ENCODE measurements at regions not wholly inside any gene's neighbourhood (a gene's known extent, or its start where the extent isn't known, plus 50 kb on each side); places are given as distances from the start of the nearest gene placed in this dataset.

DNA sequence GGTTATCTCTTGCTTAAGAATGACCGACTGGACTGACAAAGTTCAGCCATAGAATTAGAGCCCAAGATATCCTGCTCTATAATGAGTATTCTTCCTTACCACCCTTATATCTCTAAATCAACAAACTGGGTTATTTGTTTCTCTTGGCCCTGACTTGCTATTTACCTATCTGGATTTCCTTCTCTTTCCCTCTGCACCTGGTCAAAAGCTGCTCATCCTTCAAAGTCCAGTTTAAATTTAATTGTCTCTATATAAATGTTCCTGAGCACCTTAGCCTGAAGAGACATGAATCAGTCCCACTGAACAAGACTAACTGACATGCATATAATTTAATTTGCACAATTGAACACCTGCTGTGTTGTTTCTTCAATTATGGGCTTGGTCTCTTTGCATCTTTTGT, 127.1 kb upstream of the KCNJ15 start:
- no peak overlapping the region for H3K4me3 ChIP-seq (ENCODE audit: low read depth, low read length)
- H3K9ac ChIP-seq (ENCODE audit: low read depth, low read length), result no peak overlapping the region
- no peak overlapping the region for H3K27ac ChIP-seq (ENCODE audit: low read depth, low read length)
- no peaks in the 10 kb centered on the region for H3K9me3 ChIP-seq (ENCODE audit: control insufficient read depth, insufficient read depth, low read length)
- H3K27me3 ChIP-seq (ENCODE audit: control insufficient read depth, insufficient read depth, low read length), result no peaks in the 10 kb centered on the region
- no peaks in the 10 kb centered on the region for H3K36me3 ChIP-seq (ENCODE audit: control insufficient read depth, insufficient read depth, low read length)
- H3K4me1 ChIP-seq (ENCODE audit: control insufficient read depth, insufficient read depth, low read length), result no peaks in the 10 kb centered on the region

DNA sequence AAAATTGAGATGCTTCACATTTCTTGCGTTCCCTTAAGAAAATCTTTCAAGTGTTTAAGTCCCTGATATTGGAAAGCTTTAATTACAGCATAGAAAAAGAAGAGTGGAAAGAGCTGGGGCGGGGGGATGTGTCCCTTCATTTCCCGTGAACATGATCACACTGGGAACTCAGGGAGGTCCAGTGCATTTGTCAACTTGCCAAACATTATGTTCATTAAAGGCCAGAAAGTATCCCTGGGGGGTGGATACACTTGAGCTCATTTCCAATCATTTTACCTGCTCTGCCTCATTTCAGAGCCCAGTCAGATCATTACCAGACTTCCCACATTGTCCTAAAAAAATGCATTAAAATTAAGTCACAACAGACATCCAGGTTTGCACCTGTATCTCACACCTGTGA, 123.6 kb upstream of the KCNJ15 start:
- Histone ChIP-seq H3K27ac (ENCODE audit: low read depth, low read length) (no peak overlapping the region), H3K9me3 (ENCODE audit: control insufficient read depth, insufficient read depth, low read length) (no peaks in the 10 kb centered on the region), H3K4me1 (ENCODE audit: control insufficient read depth, insufficient read depth, low read length) (no peaks in the 10 kb centered on the region), H3K27me3 (ENCODE audit: control insufficient read depth, insufficient read depth, low read length) (no peaks in the 10 kb centered on the region), H3K4me3 (ENCODE audit: low read depth, low read length) (no peak overlapping the region), H3K36me3 (ENCODE audit: control insufficient read depth, insufficient read depth, low read length) (no peaks in the 10 kb centered on the region), H3K9ac (ENCODE audit: low read depth, low read length) (no peak overlapping the region)

DNA sequence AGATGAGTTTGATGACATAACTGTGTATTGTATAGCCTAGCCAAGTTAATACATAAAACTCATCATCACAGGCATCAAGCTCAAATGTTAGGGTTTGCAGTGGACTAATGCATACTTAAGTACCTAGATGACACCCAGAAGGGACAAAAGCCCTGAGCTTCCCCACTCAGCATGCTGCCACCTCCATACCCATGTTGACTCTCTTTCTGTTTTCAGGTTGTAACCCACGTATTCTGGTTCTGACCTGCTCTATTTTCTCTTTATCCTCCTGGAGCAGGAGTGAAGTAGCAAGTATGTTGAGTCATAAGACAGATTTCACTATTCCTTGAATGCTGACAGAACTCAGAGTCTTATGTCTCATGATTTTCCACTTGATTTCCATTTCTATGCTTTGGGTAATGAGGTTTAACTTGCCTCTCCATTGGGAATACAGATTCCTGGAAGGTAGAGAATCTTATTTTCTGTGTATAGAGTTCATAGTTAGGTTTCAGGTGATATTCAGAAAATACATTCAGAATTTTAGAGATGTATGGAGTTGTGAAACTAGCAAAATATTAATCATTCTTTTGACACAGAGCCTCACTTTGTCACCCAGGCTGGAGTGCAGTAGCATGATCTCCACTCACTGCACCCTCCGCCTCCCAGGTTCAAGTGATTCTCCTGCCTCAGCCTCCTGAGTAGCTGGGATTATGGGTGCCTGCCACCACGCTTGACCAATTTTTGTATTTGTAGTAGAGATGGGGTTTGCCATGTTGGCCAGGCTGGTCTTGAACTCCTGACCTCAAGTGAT, 122.5 kb upstream of the KCNJ15 start:
- no peak overlapping the region for H3K27ac ChIP-seq (ENCODE audit: low read depth, low read length)

DNA sequence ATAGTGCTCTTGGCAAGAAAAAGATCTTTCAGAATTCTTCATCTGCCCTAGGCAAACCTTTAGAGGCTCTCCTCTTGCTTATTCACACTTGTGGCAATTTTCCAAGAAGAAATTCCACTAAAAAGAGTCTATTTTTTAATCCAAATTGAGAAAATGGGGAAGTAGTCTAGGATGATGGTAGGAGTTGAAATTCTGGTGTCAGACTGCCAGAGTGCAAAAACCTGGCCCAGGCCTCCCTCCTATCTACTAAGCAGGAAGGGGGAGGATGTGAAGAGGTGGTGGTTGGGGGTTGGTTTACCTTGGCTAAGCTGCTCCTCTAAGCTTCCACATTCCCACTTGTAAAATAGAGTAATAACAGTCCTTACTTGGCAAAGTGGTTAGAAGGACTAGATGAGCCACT, 120.6 kb upstream of the KCNJ15 start:
- H3K27ac ChIP-seq (ENCODE audit: low read depth, low read length), result no peak overlapping the region
- no peak overlapping the region for H3K4me3 ChIP-seq (ENCODE audit: low read depth, low read length)
- H3K4me1 ChIP-seq (ENCODE audit: control insufficient read depth, insufficient read depth, low read length), result no peaks in the 10 kb centered on the region
- no peaks in the 10 kb centered on the region for H3K36me3 ChIP-seq (ENCODE audit: control insufficient read depth, insufficient read depth, low read length)
- H3K27me3 ChIP-seq (ENCODE audit: control insufficient read depth, insufficient read depth, low read length), result no peaks in the 10 kb centered on the region
- H3K9me3 ChIP-seq (ENCODE audit: control insufficient read depth, insufficient read depth, low read length), result no peaks in the 10 kb centered on the region
- H3K9ac ChIP-seq (ENCODE audit: low read depth, low read length), result no peak overlapping the region

More for the DNA sequence above, 122.5 kb upstream of the KCNJ15 start:
- Histone ChIP-seq H3K27me3 (ENCODE audit: control insufficient read depth, insufficient read depth, low read length) (no peaks in the 10 kb centered on the region), H3K4me3 (ENCODE audit: low read depth, low read length) (no peak overlapping the region), H3K9ac (ENCODE audit: low read depth, low read length) (no peak overlapping the region), H3K36me3 (ENCODE audit: control insufficient read depth, insufficient read depth, low read length) (no peaks in the 10 kb centered on the region), H3K9me3 (ENCODE audit: control insufficient read depth, insufficient read depth, low read length) (no peaks in the 10 kb centered on the region), H3K4me1 (ENCODE audit: control insufficient read depth, insufficient read depth, low read length) (no peaks in the 10 kb centered on the region)

DNA sequence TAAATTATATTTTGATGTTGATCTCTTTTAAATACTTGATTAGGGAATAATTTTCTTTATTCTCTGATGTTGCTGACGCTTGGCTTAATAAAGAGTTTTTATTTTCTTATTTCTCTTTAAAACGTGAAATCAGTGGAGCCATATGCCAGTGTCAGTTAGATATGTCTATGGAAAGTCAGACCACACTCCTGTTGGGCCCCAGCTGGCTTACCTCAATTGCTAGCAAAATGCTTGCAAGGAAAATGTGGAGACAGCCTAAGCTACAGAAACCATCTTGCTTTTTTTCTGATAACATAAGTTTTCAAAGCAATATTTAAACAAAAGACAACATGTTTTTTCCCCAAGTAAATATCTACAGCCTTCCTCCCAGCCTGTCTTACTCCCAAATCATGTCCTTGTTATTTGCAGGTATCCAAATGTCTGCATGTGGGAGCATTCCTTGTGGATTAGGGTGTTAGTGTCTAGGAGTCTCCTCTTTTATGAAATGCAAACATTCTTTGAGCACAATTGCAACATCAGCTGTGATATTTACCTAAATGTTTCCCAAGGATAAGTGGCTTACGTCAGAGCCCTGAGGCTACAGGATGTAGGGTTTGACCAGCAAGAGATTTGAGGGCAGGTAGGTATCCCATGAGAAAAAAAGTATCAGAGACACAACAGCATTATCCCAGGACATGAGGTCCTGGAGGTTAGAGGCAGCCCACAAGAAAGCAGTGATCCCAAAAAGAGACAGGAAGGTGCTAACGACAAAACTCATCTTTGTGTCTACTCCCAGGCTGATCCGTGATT, 117.2 kb upstream of the KCNJ15 start:
- Histone ChIP-seq H3K27ac (ENCODE audit: low read depth, low read length) (no peak overlapping the region), H3K4me1 (ENCODE audit: control insufficient read depth, insufficient read depth, low read length) (no peaks in the 10 kb centered on the region), H3K9me3 (ENCODE audit: control insufficient read depth, insufficient read depth, low read length) (no peaks in the 10 kb centered on the region), H3K27me3 (ENCODE audit: control insufficient read depth, insufficient read depth, low read length) (no peaks in the 10 kb centered on the region), H3K4me3 (ENCODE audit: low read depth, low read length) (no peak overlapping the region), H3K36me3 (ENCODE audit: control insufficient read depth, insufficient read depth, low read length) (no peaks in the 10 kb centered on the region), H3K9ac (ENCODE audit: low read depth, low read length) (no peak overlapping the region)

DNA sequence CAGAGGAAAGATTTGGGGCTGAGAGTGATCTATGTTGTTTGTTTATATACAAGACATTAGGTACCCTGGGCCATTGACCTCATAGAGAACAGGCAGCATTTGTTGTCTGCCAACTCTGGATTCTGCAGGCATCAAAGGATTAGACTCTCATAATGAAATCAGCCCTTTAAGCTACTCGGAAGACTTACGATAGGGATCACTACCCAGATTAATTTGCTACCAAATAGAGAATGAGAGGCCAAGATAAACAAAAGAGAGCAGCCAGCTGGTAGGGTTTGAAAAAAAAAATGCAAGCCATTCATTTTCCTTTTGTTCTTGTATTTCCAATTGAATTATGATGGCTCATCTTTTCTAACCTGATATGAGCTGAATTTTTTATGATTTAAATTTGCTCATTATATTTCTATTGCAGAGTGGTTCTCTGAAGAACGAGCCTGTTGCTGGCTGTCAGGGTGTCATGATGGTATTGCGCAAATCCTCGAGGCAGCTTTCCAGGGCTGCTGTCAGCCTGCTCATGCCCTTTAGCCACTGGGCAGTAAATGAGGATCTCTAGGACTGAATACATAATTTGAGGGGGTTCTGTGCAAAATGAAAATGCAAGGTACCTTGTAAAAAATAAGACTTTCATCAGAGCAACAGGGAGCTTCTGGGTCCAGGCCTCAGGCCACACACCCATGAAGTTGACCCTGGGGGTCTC, 116.4 kb upstream of the KCNJ15 start:
- Histone ChIP-seq H3K4me3 (ENCODE audit: low read depth, low read length) (no peak overlapping the region), H3K36me3 (ENCODE audit: control insufficient read depth, insufficient read depth, low read length) (no peaks in the 10 kb centered on the region), H3K27me3 (ENCODE audit: control insufficient read depth, insufficient read depth, low read length) (no peaks in the 10 kb centered on the region), H3K9me3 (ENCODE audit: control insufficient read depth, insufficient read depth, low read length) (no peaks in the 10 kb centered on the region), H3K27ac (ENCODE audit: low read depth, low read length) (no peak overlapping the region), H3K4me1 (ENCODE audit: control insufficient read depth, insufficient read depth, low read length) (no peaks in the 10 kb centered on the region), H3K9ac (ENCODE audit: low read depth, low read length) (no peak overlapping the region)

DNA sequence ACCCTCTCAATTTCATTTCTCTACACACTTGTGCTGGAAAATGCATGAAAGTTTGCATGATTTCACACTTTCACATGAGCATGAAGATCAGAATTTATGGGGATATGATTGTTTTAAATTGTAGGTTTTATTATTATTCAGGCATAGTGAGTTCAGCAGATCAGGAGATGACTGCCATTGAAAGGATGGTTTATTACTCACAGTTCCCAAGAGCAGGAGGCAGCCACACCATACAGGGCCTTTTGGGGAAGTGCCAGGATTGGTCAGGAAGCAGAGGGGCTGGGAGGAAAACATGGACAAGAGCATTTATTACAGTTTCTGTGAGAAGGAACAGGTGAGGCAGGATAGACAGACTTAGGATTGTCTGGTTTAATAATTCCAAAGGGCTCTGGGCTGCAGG, 114.6 kb upstream of the KCNJ15 start:
- no peaks in the 10 kb centered on the region for H3K27me3 ChIP-seq (ENCODE audit: control insufficient read depth, insufficient read depth, low read length)
- no peaks in the 10 kb centered on the region for H3K4me1 ChIP-seq (ENCODE audit: control insufficient read depth, insufficient read depth, low read length)
- no peaks in the 10 kb centered on the region for H3K36me3 ChIP-seq (ENCODE audit: control insufficient read depth, insufficient read depth, low read length)
- H3K9ac ChIP-seq (ENCODE audit: low read depth, low read length), result no peak overlapping the region
- H3K4me3 ChIP-seq (ENCODE audit: low read depth, low read length), result no peak overlapping the region
- H3K9me3 ChIP-seq (ENCODE audit: control insufficient read depth, insufficient read depth, low read length), result peaks cover 3% of the 10 kb centered on the region; the same call in 1 of the 2 replicates
- H3K27ac ChIP-seq (ENCODE audit: low read depth, low read length), result no peak overlapping the region

DNA sequence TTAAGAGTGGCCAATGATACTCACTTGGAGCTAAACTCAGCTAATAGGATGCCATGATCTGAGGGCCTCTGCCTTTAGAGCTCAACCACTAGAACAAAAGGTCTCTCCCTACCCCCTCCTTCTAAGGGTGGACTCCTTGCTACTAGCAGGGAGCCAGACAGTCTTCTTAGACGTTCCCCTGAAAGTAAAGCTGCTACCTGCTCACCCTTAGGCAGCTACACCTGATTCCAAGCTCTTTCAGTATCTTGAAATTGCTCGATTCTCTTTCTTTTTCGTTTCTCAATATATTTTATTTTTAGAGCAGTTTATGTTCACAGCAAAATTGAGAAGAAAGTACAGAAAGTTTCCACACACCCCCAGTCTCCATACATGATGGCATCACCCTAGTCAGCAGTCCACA, 112.6 kb upstream of the KCNJ15 start:
- H3K4me1 ChIP-seq (ENCODE audit: control insufficient read depth, insufficient read depth, low read length), result no peaks in the 10 kb centered on the region
- no peak overlapping the region for H3K9ac ChIP-seq (ENCODE audit: low read depth, low read length)
- H3K27ac ChIP-seq (ENCODE audit: low read depth, low read length), result no peak overlapping the region
- no peaks in the 10 kb centered on the region for H3K36me3 ChIP-seq (ENCODE audit: control insufficient read depth, insufficient read depth, low read length)
- no peaks in the 10 kb centered on the region for H3K27me3 ChIP-seq (ENCODE audit: control insufficient read depth, insufficient read depth, low read length)
- no peak overlapping the region for H3K4me3 ChIP-seq (ENCODE audit: low read depth, low read length)
- peaks cover 3% of the 10 kb centered on the region; the same call in 1 of the 2 replicates for H3K9me3 ChIP-seq (ENCODE audit: control insufficient read depth, insufficient read depth, low read length)

DNA sequence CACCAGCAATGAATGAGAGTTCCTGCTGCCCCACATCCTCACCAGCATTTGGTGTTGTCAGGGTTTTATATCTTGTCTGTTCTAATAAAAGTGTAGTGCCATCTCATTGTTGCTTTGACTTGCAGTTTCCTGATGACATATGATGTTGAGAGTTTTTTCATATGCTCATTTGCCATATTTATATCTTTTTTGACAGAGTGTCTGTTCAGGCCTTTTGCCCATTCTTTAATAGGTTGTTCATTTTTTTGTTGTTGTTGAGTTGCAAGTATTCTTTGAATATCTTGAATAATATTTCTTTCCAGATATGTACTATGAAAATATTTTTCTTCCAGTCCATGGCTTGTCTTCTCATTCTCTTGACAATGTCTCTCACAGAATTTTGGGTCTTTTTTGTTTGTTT, 111.7 kb upstream of the KCNJ15 start:
- H3K36me3 ChIP-seq (ENCODE audit: control insufficient read depth, insufficient read depth, low read length), result no peaks in the 10 kb centered on the region
- no peak overlapping the region for H3K9ac ChIP-seq (ENCODE audit: low read depth, low read length)
- H3K9me3 ChIP-seq (ENCODE audit: control insufficient read depth, insufficient read depth, low read length), result peaks cover 3% of the 10 kb centered on the region; the same call in 1 of the 2 replicates
- no peak overlapping the region for H3K4me3 ChIP-seq (ENCODE audit: low read depth, low read length)
- no peak overlapping the region for H3K27ac ChIP-seq (ENCODE audit: low read depth, low read length)
- no peaks in the 10 kb centered on the region for H3K4me1 ChIP-seq (ENCODE audit: control insufficient read depth, insufficient read depth, low read length)
- H3K27me3 ChIP-seq (ENCODE audit: control insufficient read depth, insufficient read depth, low read length), result no peaks in the 10 kb centered on the region

DNA sequence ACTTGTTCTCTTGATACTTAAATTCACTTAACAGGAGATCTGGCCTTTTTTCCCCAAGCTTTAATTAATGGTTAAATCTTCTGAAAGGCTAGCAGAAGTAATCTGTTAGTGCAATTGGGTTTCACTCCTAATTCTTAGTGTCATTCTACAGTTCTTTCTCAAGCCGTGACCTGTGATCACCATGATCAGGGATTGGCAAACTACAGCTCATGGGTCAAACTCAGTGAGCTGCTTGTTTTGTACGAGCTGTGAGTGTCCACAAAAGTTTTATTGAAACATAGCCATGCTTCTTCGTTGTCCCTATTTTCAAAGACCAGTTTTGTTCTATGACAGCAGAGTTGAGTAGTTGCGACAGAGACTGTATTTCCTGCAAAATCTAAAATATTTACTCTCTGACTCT, 109.4 kb upstream of the KCNJ15 start:
- H3K27me3 ChIP-seq (ENCODE audit: control insufficient read depth, insufficient read depth, low read length), result no peaks in the 10 kb centered on the region
- H3K4me3 ChIP-seq (ENCODE audit: low read depth, low read length), result no peak overlapping the region
- no peaks in the 10 kb centered on the region for H3K4me1 ChIP-seq (ENCODE audit: control insufficient read depth, insufficient read depth, low read length)
- H3K9me3 ChIP-seq (ENCODE audit: control insufficient read depth, insufficient read depth, low read length), result peaks cover 3% of the 10 kb centered on the region; the same call in 1 of the 2 replicates
- H3K9ac ChIP-seq (ENCODE audit: low read depth, low read length), result no peak overlapping the region
- no peak overlapping the region for H3K27ac ChIP-seq (ENCODE audit: low read depth, low read length)
- no peaks in the 10 kb centered on the region for H3K36me3 ChIP-seq (ENCODE audit: control insufficient read depth, insufficient read depth, low read length)

DNA sequence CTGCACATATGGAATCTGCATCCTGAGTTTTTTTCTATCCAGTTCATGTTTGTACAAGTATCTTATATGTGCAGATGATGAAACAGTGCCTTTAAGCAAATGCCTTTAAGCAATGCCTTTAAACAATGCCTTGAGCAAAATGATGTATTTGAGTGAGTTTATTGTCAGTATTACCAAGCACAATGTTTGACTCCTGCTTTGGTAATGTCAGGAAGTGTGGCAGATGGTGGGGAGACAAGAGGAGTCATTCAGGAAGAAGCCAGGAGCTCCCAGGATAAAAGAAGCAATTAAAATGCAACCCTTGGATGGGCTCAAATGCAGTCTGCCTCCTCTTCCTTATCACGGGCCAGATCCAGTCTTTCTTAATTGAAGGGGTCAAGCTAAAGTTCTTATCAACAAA, 108.7 kb upstream of the KCNJ15 start:
- Histone ChIP-seq H3K27ac (ENCODE audit: low read depth, low read length) (no peak overlapping the region), H3K27me3 (ENCODE audit: control insufficient read depth, insufficient read depth, low read length) (no peaks in the 10 kb centered on the region), H3K9me3 (ENCODE audit: control insufficient read depth, insufficient read depth, low read length) (peaks cover 3% of the 10 kb centered on the region; the same call in 1 of the 2 replicates), H3K36me3 (ENCODE audit: control insufficient read depth, insufficient read depth, low read length) (no peaks in the 10 kb centered on the region), H3K4me3 (ENCODE audit: low read depth, low read length) (no peak overlapping the region), H3K4me1 (ENCODE audit: control insufficient read depth, insufficient read depth, low read length) (no peaks in the 10 kb centered on the region), H3K9ac (ENCODE audit: low read depth, low read length) (no peak overlapping the region)

All from HUES48 (cell line).